ENCODE measurements at regions not wholly inside any gene's neighbourhood (a gene's known extent, or its start where the extent isn't known, plus 50 kb on each side); places are given as distances from the start of the nearest gene placed in this dataset.

- FAIRE-seq (no peak), DNase-seq (ENCODE audit: insufficient read length, low spot score) (no peak)
- TF ChIP-seq POU2F2 (IDR thresholded peaks at IDR 0.05; ENCODE audit: low read depth, low read length) = no peak
- TF ChIP-seq SPI1 (IDR thresholded peaks at IDR 0.05; ENCODE audit: low read depth, low read length) = no peak
- no peak for TF ChIP-seq POLR2AphosphoS5 (IDR thresholded peaks at IDR 0.05; ENCODE audit: low read depth, low read length)
- TF ChIP-seq POLR2A (IDR thresholded peaks at IDR 0.05; ENCODE audit: low read depth, low read length) = no peak
- no peak for TF ChIP-seq PAX5 (IDR thresholded peaks at IDR 0.05; ENCODE audit: insufficient read depth, low read length, severe bottlenecking)
- no peak for TF ChIP-seq TAF1 (IDR thresholded peaks at IDR 0.05; ENCODE audit: low read depth, low read length)
Measured at GRCh38 chr22:34960005-34960404, 106.0 kb upstream of the ISX start.

GRCh38 chr22:34966980-34967565 lies 98.9 kb upstream of the ISX start:
- TF ChIP-seq TAF1 (IDR thresholded peaks at IDR 0.05; ENCODE audit: low read depth, low read length) (no peak), SPI1 (IDR thresholded peaks at IDR 0.05; ENCODE audit: low read depth, low read length) (no peak)
- no peak for FAIRE-seq
- DNase-seq (ENCODE audit: insufficient read length, low spot score) = no peak

- TF ChIP-seq SPI1 (IDR thresholded peaks at IDR 0.05; ENCODE audit: low read depth, low read length) (no peak), POU2F2 (IDR thresholded peaks at IDR 0.05; ENCODE audit: low read depth, low read length) (no peak), POLR2AphosphoS5 (IDR thresholded peaks at IDR 0.05; ENCODE audit: low read depth, low read length) (no peak), TAF1 (IDR thresholded peaks at IDR 0.05; ENCODE audit: low read depth, low read length) (no peak), PAX5 (IDR thresholded peaks at IDR 0.05; ENCODE audit: insufficient read depth, low read length, severe bottlenecking) (no peak), POLR2A (IDR thresholded peaks at IDR 0.05; ENCODE audit: low read depth, low read length) (no peak)
- DNase-seq (ENCODE audit: insufficient read length, low spot score) = no peak
- no peak for FAIRE-seq
Measured at GRCh38 chr22:34969001-34969790, 96.8 kb upstream of the ISX start.

GRCh38 chr22:34971456-34971855 lies 94.5 kb upstream of the ISX start:
- DNase-seq (ENCODE audit: insufficient read length, low spot score) (no peak), FAIRE-seq (no peak)
- TF ChIP-seq PAX5 (IDR thresholded peaks at IDR 0.05; ENCODE audit: insufficient read depth, low read length, severe bottlenecking) (no peak), POLR2A (IDR thresholded peaks at IDR 0.05; ENCODE audit: low read depth, low read length) (no peak), POLR2AphosphoS5 (IDR thresholded peaks at IDR 0.05; ENCODE audit: low read depth, low read length) (no peak), POU2F2 (IDR thresholded peaks at IDR 0.05; ENCODE audit: low read depth, low read length) (no peak), TAF1 (IDR thresholded peaks at IDR 0.05; ENCODE audit: low read depth, low read length) (no peak), SPI1 (IDR thresholded peaks at IDR 0.05; ENCODE audit: low read depth, low read length) (no peak)

GRCh38 chr22:34972191-34972897 lies 93.6 kb upstream of the ISX start:
- DNase-seq (ENCODE audit: insufficient read length, low spot score) (no peak), FAIRE-seq (no peak)
- no peak for TF ChIP-seq TAF1 (IDR thresholded peaks at IDR 0.05; ENCODE audit: low read depth, low read length)
- TF ChIP-seq POLR2AphosphoS5 (IDR thresholded peaks at IDR 0.05; ENCODE audit: low read depth, low read length) = no peak
- TF ChIP-seq PAX5 (IDR thresholded peaks at IDR 0.05; ENCODE audit: insufficient read depth, low read length, severe bottlenecking) = no peak
- TF ChIP-seq POLR2A (IDR thresholded peaks at IDR 0.05; ENCODE audit: low read depth, low read length) = no peak
- no peak for TF ChIP-seq POU2F2 (IDR thresholded peaks at IDR 0.05; ENCODE audit: low read depth, low read length)
- TF ChIP-seq SPI1 (IDR thresholded peaks at IDR 0.05; ENCODE audit: low read depth, low read length) = no peak

GRCh38 chr22:34973016-34973415 lies 92.9 kb upstream of the ISX start:
- DNase-seq (ENCODE audit: insufficient read length, low spot score) (no peak), FAIRE-seq (no peak)
- TF ChIP-seq POLR2A (IDR thresholded peaks at IDR 0.05; ENCODE audit: low read depth, low read length) (no peak), POU2F2 (IDR thresholded peaks at IDR 0.05; ENCODE audit: low read depth, low read length) (no peak), TAF1 (IDR thresholded peaks at IDR 0.05; ENCODE audit: low read depth, low read length) (no peak), SPI1 (IDR thresholded peaks at IDR 0.05; ENCODE audit: low read depth, low read length) (no peak), POLR2AphosphoS5 (IDR thresholded peaks at IDR 0.05; ENCODE audit: low read depth, low read length) (no peak), PAX5 (IDR thresholded peaks at IDR 0.05; ENCODE audit: insufficient read depth, low read length, severe bottlenecking) (no peak)

GRCh38 chr22:34973926-34974325 lies 92.0 kb upstream of the ISX start:
- TF ChIP-seq POLR2A (IDR thresholded peaks at IDR 0.05; ENCODE audit: low read depth, low read length) = no peak
- no peak for FAIRE-seq

GRCh38 chr22:34975721-34976120 lies 90.2 kb upstream of the ISX start:
- DNase-seq (ENCODE audit: insufficient read length, low spot score) = no peak
- FAIRE-seq = no peak
- no peak for TF ChIP-seq POU2F2 (IDR thresholded peaks at IDR 0.05; ENCODE audit: low read depth, low read length)
- no peak for TF ChIP-seq SPI1 (IDR thresholded peaks at IDR 0.05; ENCODE audit: low read depth, low read length)
- TF ChIP-seq TAF1 (IDR thresholded peaks at IDR 0.05; ENCODE audit: low read depth, low read length) = no peak
- no peak for TF ChIP-seq PAX5 (IDR thresholded peaks at IDR 0.05; ENCODE audit: insufficient read depth, low read length, severe bottlenecking)
- TF ChIP-seq POLR2A (IDR thresholded peaks at IDR 0.05; ENCODE audit: low read depth, low read length) = no peak
- no peak for TF ChIP-seq POLR2AphosphoS5 (IDR thresholded peaks at IDR 0.05; ENCODE audit: low read depth, low read length)

More at GRCh38 chr22:34973926-34974325, 92.0 kb upstream of the ISX start:
- no peak for DNase-seq (ENCODE audit: insufficient read length, low spot score)

GRCh38 chr22:34976474-34976873 lies 89.5 kb upstream of the ISX start:
- no peak for DNase-seq (ENCODE audit: insufficient read length, low spot score)
- TF ChIP-seq TAF1 (IDR thresholded peaks at IDR 0.05; ENCODE audit: low read depth, low read length) = no peak
- no peak for TF ChIP-seq POU2F2 (IDR thresholded peaks at IDR 0.05; ENCODE audit: low read depth, low read length)
- no peak for TF ChIP-seq PAX5 (IDR thresholded peaks at IDR 0.05; ENCODE audit: insufficient read depth, low read length, severe bottlenecking)
- TF ChIP-seq SPI1 (IDR thresholded peaks at IDR 0.05; ENCODE audit: low read depth, low read length) = no peak
- TF ChIP-seq POLR2A (IDR thresholded peaks at IDR 0.05; ENCODE audit: low read depth, low read length) = no peak
- no peak for TF ChIP-seq POLR2AphosphoS5 (IDR thresholded peaks at IDR 0.05; ENCODE audit: low read depth, low read length)
- no peak for FAIRE-seq
